ENCODE measurements at regions not wholly inside any gene's neighbourhood (a gene's known extent, or its start where the extent isn't known, plus 50 kb on each side); places are given as distances from the start of the nearest gene placed in this dataset.
"Not testable (repeated sequence)": the region's sequence is repeated elsewhere in the genome, so short reads cannot be mapped to it uniquely, and the experiment has no call there.

DNA sequence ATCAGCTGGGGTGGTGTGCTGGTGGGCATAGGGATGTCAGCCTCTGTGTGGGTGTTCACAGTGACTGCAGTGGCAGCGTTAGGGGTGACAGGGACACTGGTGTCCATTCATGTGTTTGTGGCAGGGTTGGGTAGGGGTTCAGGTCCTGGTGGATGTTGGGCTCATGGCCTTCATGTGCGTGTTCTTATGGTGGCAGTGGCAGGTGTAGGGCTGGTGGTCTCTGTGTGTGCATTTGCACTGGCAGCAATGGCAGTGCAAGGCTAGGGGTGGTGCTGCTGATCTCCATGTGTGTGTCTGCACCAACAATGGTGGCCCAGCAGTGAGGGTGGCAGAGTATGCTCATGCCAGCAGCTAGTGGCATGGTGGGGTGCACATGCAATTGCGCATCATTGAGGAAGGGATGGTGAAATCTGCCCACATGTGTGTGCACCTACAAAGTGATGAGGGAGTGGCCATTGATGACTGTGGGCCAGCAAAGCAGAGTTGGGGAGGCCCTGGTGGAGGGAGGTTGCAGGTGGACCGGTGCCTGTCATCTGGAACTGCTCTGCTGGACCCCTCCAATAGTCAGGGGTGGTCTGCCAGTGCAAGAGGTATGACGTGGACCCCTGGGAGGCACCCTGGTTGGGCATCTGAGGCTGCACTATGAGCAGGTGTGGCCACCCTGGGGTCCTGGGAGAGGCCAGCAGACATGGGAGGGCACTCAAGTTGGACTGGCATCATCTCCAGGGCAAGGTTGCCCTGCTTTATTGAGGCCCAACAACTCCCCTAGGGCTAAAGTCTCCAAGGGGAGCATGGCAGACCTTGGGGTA, 182.9 kb downstream of the TTC6 start:
- intact Hi-C loops (cut with DNase I) = no loop called here
- DNase-seq (ENCODE audit: low spot score) = peak; percentile 68

- DNase-seq (ENCODE audit: low spot score) = no peak
- intact Hi-C loops (cut with DNase I) = no loop called here
Observed at GRCh38 chr14:37779480-37779879, 184.1 kb downstream of the TTC6 start.

- intact Hi-C loops (cut with DNase I); DNase-seq (ENCODE audit: low spot score): not testable (repeated sequence)
Observed at GRCh38 chr14:37780731-37781130, 185.3 kb downstream of the TTC6 start.

GRCh38 chr14:37784203-37784826, 188.9 kb downstream of the TTC6 start:
- intact Hi-C loops (cut with DNase I) = not testable (repeated sequence)

GRCh38 chr14:37784827-37785223, 189.4 kb downstream of the TTC6 start:
- DNase-seq (ENCODE audit: low spot score); intact Hi-C loops (cut with DNase I): not testable (repeated sequence)

More at GRCh38 chr14:37784203-37784826, 188.9 kb downstream of the TTC6 start:
- not testable (repeated sequence) for DNase-seq (ENCODE audit: low spot score)

GRCh38 chr14:37785298-37785697, 189.9 kb downstream of the TTC6 start:
- DNase-seq (ENCODE audit: low spot score); intact Hi-C loops (cut with DNase I): not testable (repeated sequence)

DNA sequence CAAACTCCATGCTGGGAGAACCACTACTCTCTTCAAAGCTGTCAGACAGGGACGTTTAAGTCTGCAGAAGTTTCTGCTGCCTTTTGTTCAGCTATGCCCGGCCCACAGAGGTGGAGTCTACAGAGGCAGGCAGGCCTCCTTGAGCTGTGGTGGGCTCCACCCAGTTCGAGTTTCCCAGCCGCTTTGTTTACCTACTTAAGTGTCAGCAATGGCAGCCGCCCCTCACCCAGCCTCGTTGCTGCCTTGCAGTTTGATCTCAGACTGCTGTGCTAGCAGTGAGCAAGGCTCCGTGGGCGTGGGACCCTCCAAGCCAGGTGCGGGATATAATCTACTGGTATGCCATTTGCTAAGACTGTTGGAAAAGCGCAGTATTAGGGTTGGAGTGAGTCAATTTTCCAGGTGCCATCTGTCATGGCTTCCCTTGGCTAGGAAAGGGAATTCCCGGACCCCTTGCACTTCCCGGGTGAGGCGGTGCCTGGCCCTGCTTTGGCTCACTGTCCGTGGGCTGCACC, 190.7 kb downstream of the TTC6 start:
- intact Hi-C loops (cut with DNase I) = not testable (repeated sequence)
- DNase-seq (ENCODE audit: low spot score) = peak; percentile 53

- intact Hi-C loops (cut with DNase I) = no loop called here
- no peak for DNase-seq (ENCODE audit: low spot score)
Observed at GRCh38 chr14:37787879-37788494, 192.6 kb downstream of the TTC6 start.

- intact Hi-C loops (cut with DNase I) = no loop called here
- DNase-seq (ENCODE audit: low spot score) = no peak
Observed at GRCh38 chr14:37791384-37792036, 196.1 kb downstream of the TTC6 start.

GRCh38 chr14:37792124-37792523, 196.7 kb downstream of the TTC6 start:
- intact Hi-C loops (cut with DNase I) = no loop called here
- no peak for DNase-seq (ENCODE audit: low spot score)

- DNase-seq (ENCODE audit: low spot score) = no peak
- intact Hi-C loops (cut with DNase I) = no loop called here
Observed at GRCh38 chr14:37796703-37797416, 201.4 kb downstream of the TTC6 start.

GRCh38 chr14:37797675-37798074, 202.2 kb downstream of the TTC6 start:
- intact Hi-C loops (cut with DNase I) = no loop called here
- no peak for DNase-seq (ENCODE audit: low spot score)

- no peak for DNase-seq (ENCODE audit: low spot score)
- intact Hi-C loops (cut with DNase I) = no loop called here
Observed at GRCh38 chr14:37807722-37808121, 212.3 kb downstream of the TTC6 start.

DNA sequence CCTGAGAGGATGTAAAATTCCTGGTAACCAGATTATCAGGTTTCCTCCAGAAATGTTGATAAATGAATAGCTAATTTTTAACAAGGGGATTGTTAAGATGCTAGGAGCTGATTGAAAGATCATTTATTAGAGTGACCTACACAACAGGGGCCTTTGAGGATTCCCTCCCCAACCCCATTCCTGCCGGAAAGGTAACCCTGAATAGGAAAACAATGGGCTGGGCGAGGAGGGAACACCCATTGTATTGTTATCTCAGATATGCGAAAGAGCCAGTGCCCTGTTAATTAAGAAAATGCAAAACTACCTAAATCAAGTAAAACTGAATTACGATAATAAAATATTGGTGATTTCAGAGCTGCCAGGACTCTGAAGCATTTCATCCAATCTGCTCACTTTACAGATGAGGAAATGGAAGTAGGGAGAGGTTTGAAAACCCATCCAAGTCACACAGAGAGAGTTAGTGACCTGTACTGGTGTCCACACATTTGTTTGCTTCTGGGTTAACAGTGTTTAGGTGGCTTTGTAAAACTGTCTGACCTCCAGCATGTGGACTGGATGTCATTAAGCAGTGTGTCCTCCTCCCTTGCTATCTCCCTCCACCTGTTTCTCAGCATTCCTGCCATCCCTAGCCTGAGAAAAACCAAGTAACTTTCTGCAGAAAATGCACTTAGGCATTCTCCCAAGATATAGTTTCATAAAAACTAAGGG, 214.8 kb downstream of the TTC6 start:
- no peak for DNase-seq (ENCODE audit: low spot score)
- intact Hi-C loops (cut with DNase I) = no loop called here

GRCh38 chr14:37813732-37814131, 218.3 kb downstream of the TTC6 start:
- DNase-seq (ENCODE audit: low spot score) = no peak
- intact Hi-C loops (cut with DNase I) = loop anchor here in 1 of 2 donors (1.0 kb wide), 1 partner anchor 9 kb away; no protein-coding TSS in a partner anchor

DNA sequence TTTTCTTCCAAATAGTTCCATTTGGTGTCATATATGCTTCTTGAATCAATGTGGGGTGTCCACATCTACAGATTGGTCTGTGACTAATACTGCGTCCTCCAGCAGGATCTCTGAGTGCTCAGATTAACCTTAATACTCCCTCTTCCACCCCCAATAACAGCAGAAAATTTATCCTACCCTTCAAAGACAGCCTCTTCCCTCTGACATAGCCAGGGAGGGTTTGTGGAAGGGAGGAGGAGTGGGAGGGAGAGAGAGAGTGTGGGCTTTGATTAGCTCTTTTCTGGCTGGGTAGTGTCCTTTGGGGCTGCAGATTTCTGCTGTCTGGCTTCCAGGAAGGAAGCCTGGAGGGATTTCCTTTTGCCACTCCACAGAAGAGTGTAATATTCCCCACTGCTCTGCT, 220.7 kb downstream of the TTC6 start:
- DNase-seq (ENCODE audit: low spot score) = no peak
- intact Hi-C loops (cut with DNase I) = no loop called here

GRCh38 chr14:37816743-37817295, 221.4 kb downstream of the TTC6 start:
- no peak for DNase-seq (ENCODE audit: low spot score)
- intact Hi-C loops (cut with DNase I) = no loop called here

Data from posterior vena cava (tissue), 2 donors.